ENCODE measurements at regions not wholly inside any gene's neighbourhood (a gene's known extent, or its start where the extent isn't known, plus 50 kb on each side); places are given as distances from the start of the nearest gene placed in this dataset.

GRCh38 chr5:68628082-68628814, 412.7 kb downstream of the PIK3R1 start:
- no peak for DNase-seq

- DNase-seq = no peak
These were observed 414.8 kb downstream of the PIK3R1 start for GRCh38 chr5:68630354-68630753.

GRCh38 chr5:68631884-68632283, 416.3 kb downstream of the PIK3R1 start:
- DNase-seq = no peak

GRCh38 chr5:68641211-68641610, 425.7 kb downstream of the PIK3R1 start:
- no peak for DNase-seq

GRCh38 chr5:68643064-68643463, 427.5 kb downstream of the PIK3R1 start:
- DNase-seq = no peak

- no peak for DNase-seq
These were observed 429.4 kb downstream of the PIK3R1 start for GRCh38 chr5:68644971-68645370.

- DNase-seq = no peak
These were observed 430.6 kb downstream of the PIK3R1 start for GRCh38 chr5:68646144-68646543.

GRCh38 chr5:68647743-68648142, 432.2 kb downstream of the PIK3R1 start:
- no peak for DNase-seq

GRCh38 chr5:68648944-68649857, 433.6 kb downstream of the PIK3R1 start:
- no peak for DNase-seq

GRCh38 chr5:68652534-68652965, 437.0 kb downstream of the PIK3R1 start:
- no peak for DNase-seq

GRCh38 chr5:68653471-68653870, 437.9 kb downstream of the PIK3R1 start:
- DNase-seq = no peak

- DNase-seq = no peak
These were observed 436.5 kb upstream of the SLC30A5 start for GRCh38 chr5:68657055-68657961.

- DNase-seq = no peak
These were observed 434.9 kb upstream of the SLC30A5 start for GRCh38 chr5:68658810-68659372.

- DNase-seq = no peak
These were observed 433.9 kb upstream of the SLC30A5 start for GRCh38 chr5:68659881-68660280.

- no peak for DNase-seq
These were observed 432.6 kb upstream of the SLC30A5 start for GRCh38 chr5:68661237-68661636.

GRCh38 chr5:68662804-68663307, 431.0 kb upstream of the SLC30A5 start:
- DNase-seq = no peak

- DNase-seq = no peak
These were observed 423.8 kb upstream of the SLC30A5 start for GRCh38 chr5:68669864-68670575.

GRCh38 chr5:68673106-68673822, 420.6 kb upstream of the SLC30A5 start:
- no peak for DNase-seq

- DNase-seq = no peak
These were observed 420.0 kb upstream of the SLC30A5 start for GRCh38 chr5:68673823-68674180.

GRCh38 chr5:68679041-68679440, 414.8 kb upstream of the SLC30A5 start:
- no peak for DNase-seq

- no peak for DNase-seq
These were observed 413.4 kb upstream of the SLC30A5 start for GRCh38 chr5:68680366-68680765.

All from amniotic stem cell (primary cell).